Mucosa of descending colon (tissue), 3 donors: ENCODE measurements at regions not wholly inside any gene's neighbourhood (a gene's known extent, or its start where the extent isn't known, plus 50 kb on each side); places are given as distances from the start of the nearest gene placed in this dataset.
A peak's percentile ranks its signal among the peaks of the same experiment; 100 is the strongest.

ENCODE experiments used
- ATAC-seq: fragments of 200-7000 bp; cut with Tn5 transposase; one replicate; pipeline ENCODE4 v1.9.1; 2020; ENCODE audit warnings: mild to moderate bottlenecking, moderate library complexity
- DNase-seq, 3 donors: peaks; one replicate each; pipeline ENCODE4 v3.0.0-alpha.2; 2020
- H3K36me3 ChIP-seq: fragments of 200-600 bp; one replicate; pipeline ENCODE4 v1.8.0; 2021; ENCODE audit warnings: low read depth, mild to moderate bottlenecking
- H3K4me1 ChIP-seq: fragments of 200-600 bp; one replicate; pipeline ENCODE4 v1.8.0; 2021; ENCODE audit warnings: low read depth, mild to moderate bottlenecking
- H3K4me3 ChIP-seq: fragments of 200-600 bp; one replicate; pipeline ENCODE4 v1.8.0; 2021; ENCODE audit warnings: mild to moderate bottlenecking
- H3K9me3 ChIP-seq: fragments of 200-600 bp; one replicate; pipeline ENCODE4 v1.8.0; 2021; ENCODE audit warnings: mild to moderate bottlenecking
- CTCF ChIP-seq: fragments of 200-600 bp; IDR thresholded peaks from one replicate; pipeline ENCODE4 v1.8.0; 2022; ENCODE audit warnings: antibody characterized with exemption, mild to moderate bottlenecking
- intact Hi-C, 2 donors: fragments of 100-400 bp; cut with DNase I in 1 of 2; cut with micrococcal nuclease in 1 of 2; formaldehyde crosslinking; loops; one replicate each; pipeline versions ENCODE4 v1.11.0 to v1.11.1; 2022; cut with DNase I, micrococcal nuclease
- donor health status: DM: no; HTN: no; CAD: no; lungs with moderate emphysema.
- donor health status: DM: no; HTN: no; CAD: no.
- donor health status: DM: no; HTN: yes; CAD: no.

GRCh38 chr11:129596351-129596750, 219.3 kb upstream of the TMEM45B start:
- no peak for TF ChIP-seq CTCF
- Histone ChIP-seq H3K4me1 (no peaks in the 10 kb centered on the region), H3K9me3 (no peaks in the 10 kb centered on the region), H3K36me3 (no peaks in the 10 kb centered on the region), H3K4me3 (no peak overlapping the region)
- DNase-seq (no peak), ATAC-seq (no peak)
- intact Hi-C loops, result no loop called here

GRCh38 chr11:129598378-129598777, 217.3 kb upstream of the TMEM45B start:
- ATAC-seq, result no peak
- intact Hi-C loops, result no loop called here
- no peak overlapping the region for H3K4me3 ChIP-seq

GRCh38 chr11:129605815-129606214, 209.8 kb upstream of the TMEM45B start:
- Histone ChIP-seq H3K4me3 (no peak overlapping the region), H3K36me3 (no peaks in the 10 kb centered on the region), H3K4me1 (no peaks in the 10 kb centered on the region), H3K9me3 (no peaks in the 10 kb centered on the region)
- TF ChIP-seq CTCF, result no peak
- intact Hi-C loops, result no loop called here
- ATAC-seq (no peak), DNase-seq (no peak)

More at GRCh38 chr11:129598378-129598777, 217.3 kb upstream of the TMEM45B start:
- no peak for DNase-seq
- Histone ChIP-seq H3K9me3 (no peaks in the 10 kb centered on the region), H3K4me1 (no peaks in the 10 kb centered on the region), H3K36me3 (no peaks in the 10 kb centered on the region)
- TF ChIP-seq CTCF, result no peak

GRCh38 chr11:129608711-129609110, 206.9 kb upstream of the TMEM45B start:
- intact Hi-C loops, result no loop called here
- TF ChIP-seq CTCF, result no peak
- Histone ChIP-seq H3K9me3 (no peaks in the 10 kb centered on the region), H3K36me3 (no peaks in the 10 kb centered on the region), H3K4me3 (no peak overlapping the region), H3K4me1 (no peaks in the 10 kb centered on the region)
- no peak for DNase-seq
- ATAC-seq, result no peak

GRCh38 chr11:129610125-129610524, 205.5 kb upstream of the TMEM45B start:
- Histone ChIP-seq H3K4me3 (no peak overlapping the region), H3K36me3 (no peaks in the 10 kb centered on the region), H3K9me3 (no peaks in the 10 kb centered on the region), H3K4me1 (no peaks in the 10 kb centered on the region)
- intact Hi-C loops, result no loop called here
- ATAC-seq (peak; percentile 81), DNase-seq (peak; percentile 3 to 59 (median 43))
- no peak for TF ChIP-seq CTCF

GRCh38 chr11:129610545-129610944, 205.1 kb upstream of the TMEM45B start:
- Histone ChIP-seq H3K4me3 (no peak overlapping the region), H3K36me3 (no peaks in the 10 kb centered on the region), H3K4me1 (no peaks in the 10 kb centered on the region), H3K9me3 (no peaks in the 10 kb centered on the region)
- DNase-seq (no peak), ATAC-seq (no peak)
- intact Hi-C loops, result no loop called here
- TF ChIP-seq CTCF, result no peak
